HG03460 (cell line): ENCODE measurements at regions not wholly inside any gene's neighbourhood (a gene's known extent, or its start where the extent isn't known, plus 50 kb on each side); places are given as distances from the start of the nearest gene placed in this dataset.

Experiments used
- ATAC-seq: cut with Tn5 transposase; IDR thresholded peaks from one replicate; pipeline ENCODE4 v1.9.1; 2021; ENCODE audit not compliant: unreplicated experiment

- ATAC-seq = no peak
Observed at GRCh38 chr2:81940266-81940955, 1635.9 kb upstream of the LRRTM1 start.

- ATAC-seq = no peak
Observed at GRCh38 chr2:81937944-81938343, 1633.4 kb upstream of the LRRTM1 start.

GRCh38 chr2:81903534-81903933 lies 1599.0 kb upstream of the LRRTM1 start:
- ATAC-seq = no peak

- no peak for ATAC-seq
Observed at GRCh38 chr2:81901017-81901416, 1596.5 kb upstream of the LRRTM1 start.

GRCh38 chr2:81895620-81896250 lies 1591.2 kb upstream of the LRRTM1 start:
- no peak for ATAC-seq

- ATAC-seq = no peak
Observed at GRCh38 chr2:81894451-81894990, 1590.0 kb upstream of the LRRTM1 start.

GRCh38 chr2:81876624-81877023 lies 1572.1 kb upstream of the LRRTM1 start:
- ATAC-seq = no peak

- no peak for ATAC-seq
Observed at GRCh38 chr2:81872006-81872405, 1567.5 kb upstream of the LRRTM1 start.

GRCh38 chr2:81870119-81870518 lies 1565.6 kb upstream of the LRRTM1 start:
- no peak for ATAC-seq

GRCh38 chr2:81858998-81859397 lies 1554.4 kb upstream of the LRRTM1 start:
- no peak for ATAC-seq

GRCh38 chr2:81853341-81853740 lies 1548.8 kb upstream of the LRRTM1 start:
- no peak for ATAC-seq

- no peak for ATAC-seq
Observed at GRCh38 chr2:81852651-81853050, 1548.1 kb upstream of the LRRTM1 start.

- no peak for ATAC-seq
Observed at GRCh38 chr2:81839780-81840179, 1535.2 kb upstream of the LRRTM1 start.

- no peak for ATAC-seq
Observed at GRCh38 chr2:81835321-81836000, 1530.9 kb upstream of the LRRTM1 start.

- ATAC-seq = no peak
Observed at GRCh38 chr2:81786811-81787210, 1482.3 kb upstream of the LRRTM1 start.

GRCh38 chr2:81767187-81767912 lies 1462.8 kb upstream of the LRRTM1 start:
- ATAC-seq = no peak

GRCh38 chr2:81747481-81748070 lies 1443.0 kb upstream of the LRRTM1 start:
- ATAC-seq = no peak

- ATAC-seq = no peak
Observed at GRCh38 chr2:81739966-81740365, 1435.4 kb upstream of the LRRTM1 start.

- no peak for ATAC-seq
Observed at GRCh38 chr2:81734981-81735380, 1430.4 kb upstream of the LRRTM1 start.

- ATAC-seq = no peak
Observed at GRCh38 chr2:81714817-81715216, 1410.3 kb upstream of the LRRTM1 start.

- ATAC-seq = no peak
Observed at GRCh38 chr2:81706856-81707255, 1402.3 kb upstream of the LRRTM1 start.
